GM12891 (cell line): ENCODE measurements at regions not wholly inside any gene's neighbourhood (a gene's known extent, or its start where the extent isn't known, plus 50 kb on each side); places are given as distances from the start of the nearest gene placed in this dataset.

ENCODE experiments used
- POLR2A ChIP-seq: IDR thresholded peaks from 2 replicates; pipeline ENCODE4 v1.6.1; 2011; ENCODE audit warnings: low read depth, low read length, control low read depth
- POLR2AphosphoS5 ChIP-seq: IDR thresholded peaks from 2 replicates; pipeline ENCODE4 v1.6.1; 2011; ENCODE audit warnings: low read depth, low read length, control low read depth
- SPI1 ChIP-seq: IDR thresholded peaks from 2 replicates; pipeline ENCODE4 v1.6.1; 2011; ENCODE audit warnings: low read depth, low read length, control low read depth
- TAF1 ChIP-seq: IDR thresholded peaks from 2 replicates; pipeline ENCODE4 v1.6.1; 2011; ENCODE audit warnings: low read depth, low read length, control low read depth

DNA sequence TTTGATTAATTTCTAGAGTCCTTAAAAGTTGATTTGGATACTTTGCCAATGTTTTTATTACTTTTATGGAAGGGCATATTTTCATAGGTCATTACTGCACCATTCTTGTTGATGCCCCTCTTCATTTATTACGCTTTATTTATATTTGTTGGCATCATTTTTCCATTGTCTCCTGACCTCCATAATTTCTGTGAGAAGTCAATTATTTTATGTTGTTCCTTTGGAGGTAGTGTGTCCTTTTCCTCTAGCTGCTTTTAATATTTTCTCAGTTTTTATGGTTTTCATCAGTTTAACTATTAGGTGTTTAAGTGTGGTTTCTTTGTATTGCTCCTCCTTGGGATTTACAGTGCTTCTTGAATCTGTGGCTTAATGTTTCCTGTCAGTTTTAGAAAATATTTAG is 134.9 kb downstream of the SAMD9 start:
- TF ChIP-seq POLR2AphosphoS5 (no peak), POLR2A (no peak), SPI1 (no peak), TAF1 (no peak)
